Astrocyte (in vitro differentiated cells and primary cell): ENCODE measurements at regions not wholly inside any gene's neighbourhood (a gene's known extent, or its start where the extent isn't known, plus 50 kb on each side); places are given as distances from the start of the nearest gene placed in this dataset.

Source experiments
- DNase-seq: peaks from one replicate; pipeline ENCODE4 v3.0.0-alpha.2; 2010; ENCODE audit warnings: low read depth
- FAIRE-seq: peaks from 2 replicates; lab custom pipeline; 2011; peaks lifted over from hg19 to GRCh38; lab: Jason Lieb, UNC
- H2AFZ ChIP-seq: 2 replicates; pipeline ENCODE4 v1.6.0; 2012; ENCODE audit warnings: low read depth, low read length, inconsistent platforms
- H3K27ac ChIP-seq: 2 replicates; pipeline ENCODE4 v1.5.1; 2011; ENCODE audit warnings: low read depth, low read length, inconsistent platforms
- H3K27me3 ChIP-seq: 2 replicates; pipeline ENCODE4 v1.6.0; 2011; ENCODE audit warnings: low read length, inconsistent platforms; ENCODE audit not compliant: insufficient read depth
- H3K36me3 ChIP-seq: 2 replicates; pipeline ENCODE4 v1.5.1; 2011; ENCODE audit warnings: low read length, inconsistent platforms; ENCODE audit not compliant: insufficient read depth
- H3K4me1 ChIP-seq: 2 replicates; pipeline ENCODE4 v1.5.1; 2011; ENCODE audit warnings: low read length, inconsistent platforms; ENCODE audit not compliant: insufficient read depth
- H3K4me2 ChIP-seq: 2 replicates; pipeline ENCODE4 v1.6.0; 2012; ENCODE audit warnings: low read length, inconsistent platforms
- H3K4me3 ChIP-seq: 2 replicates; pipeline ENCODE4 v1.5.1; 2011; ENCODE audit warnings: low read depth, mild to moderate bottlenecking, low read length, inconsistent platforms; ENCODE audit not compliant: insufficient read depth
- H3K79me2 ChIP-seq: 2 replicates; pipeline ENCODE4 v1.6.0; 2012; ENCODE audit warnings: mild to moderate bottlenecking, low read length, inconsistent platforms; ENCODE audit not compliant: insufficient read depth
- H3K9ac ChIP-seq: 2 replicates; pipeline ENCODE4 v1.6.0; 2012; ENCODE audit warnings: mild to moderate bottlenecking, low read length, inconsistent platforms
- H3K9me3 ChIP-seq: 2 replicates; pipeline ENCODE4 v1.5.1; 2012; ENCODE audit warnings: low read depth, mild to moderate bottlenecking, low read length, inconsistent platforms; ENCODE audit not compliant: insufficient read depth
- H4K20me1 ChIP-seq: 2 replicates; pipeline ENCODE4 v1.6.0; 2012; ENCODE audit warnings: low read length, inconsistent platforms; ENCODE audit not compliant: insufficient read depth
- H3K27ac Mint-ChIP-seq: one replicate; pipeline ENCODE4 v1.8.0; 2021; ENCODE audit warnings: mild to moderate bottlenecking, mixed read lengths; ENCODE audit not compliant: unreplicated experiment
- H3K27me3 Mint-ChIP-seq: one replicate; pipeline ENCODE4 v1.8.0; 2021; ENCODE audit warnings: low read depth, mixed read lengths; ENCODE audit not compliant: unreplicated experiment
- H3K36me3 Mint-ChIP-seq: one replicate; pipeline ENCODE4 v1.8.0; 2021; ENCODE audit warnings: low read depth, mixed read lengths; ENCODE audit not compliant: unreplicated experiment
- H3K4me1 Mint-ChIP-seq: one replicate; pipeline ENCODE4 v1.8.0; 2021; ENCODE audit warnings: low read depth, mixed read lengths; ENCODE audit not compliant: unreplicated experiment
- H3K4me3 Mint-ChIP-seq: one replicate; pipeline ENCODE4 v1.8.0; 2021; ENCODE audit warnings: mild to moderate bottlenecking, moderate library complexity, mixed read lengths; ENCODE audit not compliant: unreplicated experiment
- H3K9me3 Mint-ChIP-seq: one replicate; pipeline ENCODE4 v1.8.0; 2021; ENCODE audit warnings: mild to moderate bottlenecking, mixed read lengths; ENCODE audit not compliant: unreplicated experiment
- CTCF ChIP-seq: IDR thresholded peaks from 2 replicates; pipeline ENCODE4 v1.5.1; 2011; ENCODE audit warnings: low read depth, mild to moderate bottlenecking, inconsistent platforms, low read length, moderate library complexity; ENCODE audit not compliant: insufficient read depth
- EZH2 ChIP-seq: IDR thresholded peaks from 2 replicates; pipeline ENCODE4 v1.6.1; 2012; ENCODE audit warnings: mild to moderate bottlenecking, low read length, inconsistent platforms; ENCODE audit not compliant: insufficient read depth

GRCh38 chr11:10622957-10623791 lies 54.7 kb upstream of the LYVE1 start:
- TF ChIP-seq CTCF, result no peak
- TF ChIP-seq EZH2, result no peak
- no peak overlapping the region for H2AFZ ChIP-seq
- H3K9me3 ChIP-seq, result no peaks in the 10 kb centered on the region
- FAIRE-seq, result no peak
- H3K27me3 ChIP-seq, result no peaks in the 10 kb centered on the region
- no peak overlapping the region for H3K9ac ChIP-seq
- no peak for DNase-seq
- H4K20me1 ChIP-seq, result no peaks in the 10 kb centered on the region
- no peak overlapping the region for H3K27ac ChIP-seq
- Mint-ChIP-seq H3K27me3 (peaks cover 16% of the 10 kb centered on the region), H3K4me3 (no peak overlapping the region), H3K36me3 (peaks cover 2% of the 10 kb centered on the region), H3K27ac (peak overlapping the region; percentile 26), H3K9me3 (no peaks in the 10 kb centered on the region), H3K4me1 (peaks cover 7% of the 10 kb centered on the region)
- H3K4me1 ChIP-seq, result no peaks in the 10 kb centered on the region
- no peaks in the 10 kb centered on the region for H3K36me3 ChIP-seq
- no peaks in the 10 kb centered on the region for H3K79me2 ChIP-seq
- no peak overlapping the region for H3K4me2 ChIP-seq
- H3K4me3 ChIP-seq, result no peak overlapping the region

GRCh38 chr11:10622108-10622507 lies 53.6 kb upstream of the LYVE1 start:
- Histone ChIP-seq H3K9me3 (no peaks in the 10 kb centered on the region), H2AFZ (no peak overlapping the region), H3K4me3 (no peak overlapping the region), H4K20me1 (no peaks in the 10 kb centered on the region), H3K4me1 (no peaks in the 10 kb centered on the region), H3K27ac (no peak overlapping the region), H3K36me3 (no peaks in the 10 kb centered on the region), H3K9ac (no peak overlapping the region), H3K27me3 (no peaks in the 10 kb centered on the region), H3K4me2 (no peak overlapping the region), H3K79me2 (no peaks in the 10 kb centered on the region)
- Mint-ChIP-seq H3K9me3 (no peaks in the 10 kb centered on the region), H3K36me3 (peaks cover 2% of the 10 kb centered on the region), H3K4me3 (no peak overlapping the region), H3K27ac (no peak overlapping the region), H3K4me1 (peaks cover 8% of the 10 kb centered on the region), H3K27me3 (peaks cover 15% of the 10 kb centered on the region)
- DNase-seq, result no peak
- no peak for TF ChIP-seq EZH2
- no peak for TF ChIP-seq CTCF
- no peak for FAIRE-seq

- H3K9ac ChIP-seq, result no peak overlapping the region
- DNase-seq, result peak; percentile 10
- Mint-ChIP-seq H3K9me3 (peaks cover 2% of the 10 kb centered on the region), H3K27me3 (peaks cover 7% of the 10 kb centered on the region), H3K4me3 (no peak overlapping the region), H3K27ac (no peak overlapping the region), H3K4me1 (peaks cover 8% of the 10 kb centered on the region), H3K36me3 (peaks cover 2% of the 10 kb centered on the region)
- H3K27me3 ChIP-seq, result no peaks in the 10 kb centered on the region
- no peak overlapping the region for H3K4me3 ChIP-seq
- no peaks in the 10 kb centered on the region for H3K79me2 ChIP-seq
- no peak for FAIRE-seq
- no peaks in the 10 kb centered on the region for H3K36me3 ChIP-seq
- H3K27ac ChIP-seq, result no peak overlapping the region
- H2AFZ ChIP-seq, result no peak overlapping the region
- TF ChIP-seq CTCF, result no peak
- no peak for TF ChIP-seq EZH2
- no peaks in the 10 kb centered on the region for H4K20me1 ChIP-seq
- no peaks in the 10 kb centered on the region for H3K9me3 ChIP-seq
- H3K4me1 ChIP-seq, result no peaks in the 10 kb centered on the region
- H3K4me2 ChIP-seq, result no peak overlapping the region
Observed at GRCh38 chr11:10619131-10619680, 50.7 kb upstream of the LYVE1 start.
